AG10803 (cell line): ENCODE measurements at regions not wholly inside any gene's neighbourhood (a gene's known extent, or its start where the extent isn't known, plus 50 kb on each side); places are given as distances from the start of the nearest gene placed in this dataset.

ENCODE experiments used
- DNase-seq: peaks from one replicate; pipeline ENCODE4 v3.0.0; 2010; ENCODE audit warnings: low read depth
- H3K4me3 ChIP-seq: 2 replicates; pipeline ENCODE4 v1.5.1; 2011; ENCODE audit warnings: mild to moderate bottlenecking, low read length, control low read depth
- CTCF ChIP-seq: conservative IDR thresholded peaks from 2 replicates; pipeline ENCODE4 v1.5.1; 2011; ENCODE audit warnings: mild to moderate bottlenecking, low read length, control low read depth, inconsistent platforms

GRCh38 chr5:91224456-91224855, 158.7 kb downstream of the ARRDC3 start:
- H3K4me3 ChIP-seq, result no peak overlapping the region
- DNase-seq, result peak; percentile 43
- no peak for TF ChIP-seq CTCF

GRCh38 chr5:91223886-91224285, 159.2 kb downstream of the ARRDC3 start:
- TF ChIP-seq CTCF, result no peak
- H3K4me3 ChIP-seq, result no peak overlapping the region
- DNase-seq, result peak; percentile 75

GRCh38 chr5:91222482-91222881, 160.6 kb downstream of the ARRDC3 start:
- no peak for DNase-seq
- TF ChIP-seq CTCF, result no peak
- H3K4me3 ChIP-seq, result no peak overlapping the region

DNA sequence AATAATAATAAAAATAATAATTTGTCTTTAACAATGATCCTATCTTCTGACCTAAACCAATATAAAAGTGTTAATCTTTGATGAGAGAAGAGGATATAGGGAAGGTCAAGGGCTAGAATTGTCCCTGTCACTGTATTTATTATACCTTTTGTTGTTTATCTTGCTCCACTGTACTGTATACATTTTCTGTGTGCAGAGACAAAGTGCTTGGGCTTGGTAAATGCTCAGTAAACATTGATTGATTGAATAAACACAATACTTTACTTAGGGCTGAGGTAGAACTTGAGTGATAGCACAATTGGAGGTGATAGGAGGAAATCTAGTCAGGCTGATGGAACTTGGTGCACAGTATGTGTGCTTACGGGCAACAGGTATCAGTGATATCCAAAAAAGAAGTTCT, 161.2 kb downstream of the ARRDC3 start:
- DNase-seq, result no peak
- no peak overlapping the region for H3K4me3 ChIP-seq
- TF ChIP-seq CTCF, result no peak

- peak; percentile 25 for DNase-seq
- peak; percentile 40 for TF ChIP-seq CTCF
Measured at GRCh38 chr5:91219803-91220371, 163.2 kb downstream of the ARRDC3 start.

GRCh38 chr5:91219091-91219802, 163.9 kb downstream of the ARRDC3 start:
- peak; percentile 73 for DNase-seq
- no peak overlapping the region for H3K4me3 ChIP-seq
- TF ChIP-seq CTCF, result no peak

More at GRCh38 chr5:91219803-91220371, 163.2 kb downstream of the ARRDC3 start:
- H3K4me3 ChIP-seq, result no peak overlapping the region

DNA sequence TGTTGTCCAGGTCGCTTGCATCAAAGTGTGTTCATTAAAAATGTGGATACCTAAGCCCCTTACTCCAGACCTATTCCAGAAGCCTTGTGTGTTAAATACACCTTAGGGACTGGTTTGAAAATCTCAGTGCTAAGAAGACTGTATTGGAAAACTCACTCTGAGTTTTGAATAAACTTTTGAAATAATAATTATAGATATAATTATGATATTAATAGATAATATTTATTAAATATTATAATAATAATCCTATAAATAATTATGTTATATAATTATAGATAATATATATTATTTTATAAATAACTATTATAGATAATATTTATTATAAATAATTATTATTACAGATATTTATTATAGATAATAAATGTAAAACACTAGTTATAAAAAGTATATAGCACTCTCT, 165.3 kb downstream of the ARRDC3 start:
- DNase-seq, result no peak
- no peak overlapping the region for H3K4me3 ChIP-seq
- no peak for TF ChIP-seq CTCF
